Lower leg skin (tissue), 3 donors: ENCODE measurements at regions not wholly inside any gene's neighbourhood (a gene's known extent, or its start where the extent isn't known, plus 50 kb on each side); places are given as distances from the start of the nearest gene placed in this dataset.

Experiments used
- POLR2A ChIP-seq, 2 donors: fragments of 450-650 bp; IDR thresholded peaks; one replicate each; pipeline ENCODE4 v1.6.1; 2016 to 2017; ENCODE audit warnings: antibody characterized with exemption in 2 of 2, mild to moderate bottlenecking in 1 of 2, moderate library complexity in 1 of 2
- TF ChIP-seq, protein P1 (sequence below), 3 donors: fragments of 450-650 bp; IDR thresholded peaks; one replicate each; pipeline ENCODE4 v1.5.1; 2016; ENCODE audit warnings: antibody characterized with exemption in 3 of 3, mild to moderate bottlenecking in 3 of 3, moderate library complexity in 2 of 3

DNA sequence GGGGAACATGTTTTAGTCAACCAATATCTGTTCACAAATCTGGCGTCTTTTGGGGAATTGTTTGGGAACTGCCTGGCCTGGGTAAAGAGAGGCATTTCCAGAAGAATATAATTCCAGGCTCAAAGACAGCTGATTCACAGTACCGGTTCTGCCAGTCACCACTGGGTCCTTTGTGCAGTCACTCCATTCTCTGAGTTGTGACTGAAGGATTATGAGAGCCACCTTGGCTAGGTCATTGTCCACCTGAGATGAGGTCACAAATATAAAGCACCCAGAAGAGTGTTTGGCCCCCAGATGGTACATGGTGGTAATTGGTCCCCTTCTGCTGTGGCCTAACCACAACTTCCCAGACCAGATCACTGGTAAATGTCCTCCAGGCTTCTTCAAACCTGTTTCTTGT is 121.0 kb upstream of the SPACA1 start:
- TF ChIP-seq, protein P1, sequence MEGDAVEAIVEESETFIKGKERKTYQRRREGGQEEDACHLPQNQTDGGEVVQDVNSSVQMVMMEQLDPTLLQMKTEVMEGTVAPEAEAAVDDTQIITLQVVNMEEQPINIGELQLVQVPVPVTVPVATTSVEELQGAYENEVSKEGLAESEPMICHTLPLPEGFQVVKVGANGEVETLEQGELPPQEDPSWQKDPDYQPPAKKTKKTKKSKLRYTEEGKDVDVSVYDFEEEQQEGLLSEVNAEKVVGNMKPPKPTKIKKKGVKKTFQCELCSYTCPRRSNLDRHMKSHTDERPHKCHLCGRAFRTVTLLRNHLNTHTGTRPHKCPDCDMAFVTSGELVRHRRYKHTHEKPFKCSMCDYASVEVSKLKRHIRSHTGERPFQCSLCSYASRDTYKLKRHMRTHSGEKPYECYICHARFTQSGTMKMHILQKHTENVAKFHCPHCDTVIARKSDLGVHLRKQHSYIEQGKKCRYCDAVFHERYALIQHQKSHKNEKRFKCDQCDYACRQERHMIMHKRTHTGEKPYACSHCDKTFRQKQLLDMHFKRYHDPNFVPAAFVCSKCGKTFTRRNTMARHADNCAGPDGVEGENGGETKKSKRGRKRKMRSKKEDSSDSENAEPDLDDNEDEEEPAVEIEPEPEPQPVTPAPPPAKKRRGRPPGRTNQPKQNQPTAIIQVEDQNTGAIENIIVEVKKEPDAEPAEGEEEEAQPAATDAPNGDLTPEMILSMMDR (IDR thresholded peaks at IDR 0.05) = no peak
- TF ChIP-seq POLR2A (IDR thresholded peaks at IDR 0.05) = no peak
